GM12878 (cell line): ENCODE measurements at regions not wholly inside any gene's neighbourhood (a gene's known extent, or its start where the extent isn't known, plus 50 kb on each side); places are given as distances from the start of the nearest gene placed in this dataset.

Experiments
- ATAC-seq: fragments of 200-7000 bp; cut with Tn5 transposase; 3 replicates; pipeline ENCODE4 v1.9.1; 2020; ENCODE audit warnings: mild to moderate bottlenecking, moderate library complexity
- BruUV-seq: library from RNA; stranded (reverse); fragments of 400-500 nt; replicated peaks from 2 replicates; lab custom pipeline; 2021; lab: Mats Ljungman, UMichigan
- CTCF ChIA-PET: fragments of 300-600 bp; sonication (Branson Sonifier 250); formaldehyde crosslinking; extraction: SDS; loops from one replicate; lab custom pipeline; 2021; ENCODE audit warnings: inconsistent platforms; lab: Yijun Ruan, JAX
- POLR2A ChIA-PET: fragments of 350-600 bp; formaldehyde crosslinking; extraction: SDS; loops from one replicate; lab custom pipeline; 2021; ENCODE audit warnings: inconsistent platforms; lab: Charles Lee
- RAD21 ChIA-PET: fragments of 300-600 bp; sonication (Branson Sonifier 250); formaldehyde crosslinking; loops from one replicate; lab custom pipeline; 2023; ENCODE audit warnings: antibody characterized with exemption; ENCODE audit not compliant: unreplicated experiment; lab: Charles Lee
- SMC1A ChIA-PET: fragments of 300-600 bp; sonication (Branson Sonifier 250); formaldehyde crosslinking; loops from one replicate; lab custom pipeline; 2023; ENCODE audit not compliant: unreplicated experiment, uncharacterized antibody; lab: Charles Lee
- DNase-seq: peaks from one replicate; pipeline ENCODE4 v3.0.0-alpha.2; 2011; ENCODE audit warnings: low read depth, low spot score
- FAIRE-seq: peaks from 3 replicates; lab custom pipeline; 2011; peaks lifted over from hg19 to GRCh38; lab: Jason Lieb, UNC
- H2AFZ ChIP-seq: 2 replicates; pipeline ENCODE4 v1.6.0; 2011; ENCODE audit warnings: low read depth, low read length, control low read depth; ENCODE audit not compliant: control insufficient read depth
- H3K27ac ChIP-seq: 2 replicates; pipeline ENCODE4 v1.5.1; 2011; ENCODE audit warnings: control low read depth; ENCODE audit not compliant: control insufficient read depth, insufficient read depth
- H3K27me3 ChIP-seq, 2 experiments: replicated peaks in 1 of 2; 2 replicates each; pipeline versions ENCODE4 v1.6.0 to v1.6.1; 2011; ENCODE audit warnings: low read length in 1 of 2; ENCODE audit not compliant: control insufficient read depth in 2 of 2, insufficient read depth in 2 of 2
- H3K36me3 ChIP-seq, 2 experiments: 2 replicates each; pipeline ENCODE4 v1.5.1; 2011; ENCODE audit warnings: low read length in 1 of 2; ENCODE audit not compliant: control insufficient read depth in 2 of 2, insufficient read depth in 2 of 2
- H3K4me1 ChIP-seq: 2 replicates; pipeline ENCODE4 v1.6.1; 2011; ENCODE audit warnings: mild to moderate bottlenecking, low read length, moderate library complexity, mixed read lengths; ENCODE audit not compliant: control insufficient read depth, insufficient read depth
- H3K4me2 ChIP-seq: 2 replicates; pipeline ENCODE4 v1.6.0; 2011; ENCODE audit warnings: control low read depth; ENCODE audit not compliant: control insufficient read depth, insufficient read depth
- H3K4me3 ChIP-seq: fragments of 200-600 bp; sonication (generic); 2 replicates; pipeline ENCODE4 v1.5.1; 2016
- H3K79me2 ChIP-seq: 2 replicates; pipeline ENCODE4 v1.6.0; 2011; ENCODE audit warnings: low read length; ENCODE audit not compliant: control insufficient read depth, insufficient read depth
- H3K9ac ChIP-seq: 2 replicates; pipeline ENCODE4 v1.8.0; 2011; ENCODE audit warnings: low read length, control low read depth, mixed read lengths; ENCODE audit not compliant: control insufficient read depth, insufficient read depth
- H3K9me3 ChIP-seq: replicated peaks from 3 replicates; pipeline ENCODE4 v1.5.1; 2011; ENCODE audit warnings: mild to moderate bottlenecking, low read length; ENCODE audit not compliant: control insufficient read depth, insufficient read depth
- H4K20me1 ChIP-seq: 2 replicates; pipeline ENCODE4 v1.6.0; 2011; ENCODE audit not compliant: control insufficient read depth, insufficient read depth
- BCL11A ChIP-seq: IDR thresholded peaks from 2 replicates; pipeline ENCODE4 v1.6.1; 2011; ENCODE audit warnings: low read depth, low read length
- CEBPB ChIP-seq, 2 experiments: fragments of 150-350 bp in 1 of 2; IDR thresholded peaks; 2 replicates each; pipeline ENCODE4 v1.6.1; 2012 to 2014; ENCODE audit warnings: low read depth in 2 of 2, low read length in 2 of 2, borderline replicate concordance in 1 of 2, inconsistent platforms in 1 of 2
- CEBPZ ChIP-seq: fragments of 150-350 bp; IDR thresholded peaks from 2 replicates; pipeline ENCODE4 v1.6.1; 2016; ENCODE audit warnings: low read depth, low read length
- ESRRA ChIP-seq: IDR thresholded peaks from 2 replicates; pipeline ENCODE4 v1.6.1; 2012; ENCODE audit warnings: mild to moderate bottlenecking, low read length, improper control_type of control experiment
- EZH2 ChIP-seq: IDR thresholded peaks from 2 replicates; pipeline ENCODE4 v1.6.1; 2012; ENCODE audit warnings: low read depth, mild to moderate bottlenecking, control low read depth, inconsistent platforms, low read length, borderline replicate concordance; ENCODE audit not compliant: control insufficient read depth
- HDGF ChIP-seq: fragments of 450-650 bp; IDR thresholded peaks from 2 replicates; pipeline ENCODE4 v1.6.1; 2016; ENCODE audit warnings: antibody characterized with exemption
- IRF3 ChIP-seq: fragments of 450-650 bp; IDR thresholded peaks from 2 replicates; pipeline ENCODE4 v1.6.1; 2014; ENCODE audit warnings: mild to moderate bottlenecking
- KLF5 ChIP-seq: fragments of 450-650 bp; IDR thresholded peaks from 2 replicates; pipeline ENCODE4 v1.6.1; 2014; ENCODE audit warnings: mild to moderate bottlenecking; ENCODE audit not compliant: partially characterized antibody
- RELB ChIP-seq: fragments of 450-650 bp; IDR thresholded peaks from 2 replicates; pipeline ENCODE4 v1.6.1; 2017; ENCODE audit warnings: low read depth, mild to moderate bottlenecking, moderate library complexity
- RUNX3 ChIP-seq: IDR thresholded peaks from 2 replicates; pipeline ENCODE4 v1.6.1; 2012; ENCODE audit warnings: low read length, inconsistent platforms
- SMC3 ChIP-seq: IDR thresholded peaks from 2 replicates; pipeline ENCODE4 v1.6.1; 2011; ENCODE audit warnings: low read length, improper control_type of control experiment, borderline replicate concordance
- WGBS: methylation state at CpG from one replicate; pipeline ENCODE4 v1.1.6; 2016; ENCODE audit warnings: low lambda C conversion rate; ENCODE audit not compliant: insufficient replicate concordance, insufficient coverage; ENCODE audit errors: missing lambda C conversion rate; 5-methylcytosine and 5-hydroxymethylcytosine counted together
- in situ Hi-C: fragments of 300-500 bp; cut with MboI; formaldehyde crosslinking; loops from 9 replicates; pipeline ENCODE4 v1.14.3; 2018; ENCODE audit warnings: mixed read lengths
- intact Hi-C: fragments of 100-400 bp; cut with micrococcal nuclease; formaldehyde crosslinking; loops from one replicate; pipeline ENCODE4 v1.14.2; 2022; ENCODE audit not compliant: unreplicated experiment
- TF ChIP-seq, protein P1 (sequence below): fragments of 450-650 bp; IDR thresholded peaks from 2 replicates; pipeline ENCODE4 v1.6.1; 2017; ENCODE audit warnings: antibody characterized with exemption, mild to moderate bottlenecking, moderate library complexity
- TF ChIP-seq, protein P2 (sequence below): IDR thresholded peaks from 2 replicates; pipeline ENCODE4 v1.6.1; 2011; ENCODE audit warnings: low read depth, low read length, improper control_type of control experiment, borderline replicate concordance

DNA sequence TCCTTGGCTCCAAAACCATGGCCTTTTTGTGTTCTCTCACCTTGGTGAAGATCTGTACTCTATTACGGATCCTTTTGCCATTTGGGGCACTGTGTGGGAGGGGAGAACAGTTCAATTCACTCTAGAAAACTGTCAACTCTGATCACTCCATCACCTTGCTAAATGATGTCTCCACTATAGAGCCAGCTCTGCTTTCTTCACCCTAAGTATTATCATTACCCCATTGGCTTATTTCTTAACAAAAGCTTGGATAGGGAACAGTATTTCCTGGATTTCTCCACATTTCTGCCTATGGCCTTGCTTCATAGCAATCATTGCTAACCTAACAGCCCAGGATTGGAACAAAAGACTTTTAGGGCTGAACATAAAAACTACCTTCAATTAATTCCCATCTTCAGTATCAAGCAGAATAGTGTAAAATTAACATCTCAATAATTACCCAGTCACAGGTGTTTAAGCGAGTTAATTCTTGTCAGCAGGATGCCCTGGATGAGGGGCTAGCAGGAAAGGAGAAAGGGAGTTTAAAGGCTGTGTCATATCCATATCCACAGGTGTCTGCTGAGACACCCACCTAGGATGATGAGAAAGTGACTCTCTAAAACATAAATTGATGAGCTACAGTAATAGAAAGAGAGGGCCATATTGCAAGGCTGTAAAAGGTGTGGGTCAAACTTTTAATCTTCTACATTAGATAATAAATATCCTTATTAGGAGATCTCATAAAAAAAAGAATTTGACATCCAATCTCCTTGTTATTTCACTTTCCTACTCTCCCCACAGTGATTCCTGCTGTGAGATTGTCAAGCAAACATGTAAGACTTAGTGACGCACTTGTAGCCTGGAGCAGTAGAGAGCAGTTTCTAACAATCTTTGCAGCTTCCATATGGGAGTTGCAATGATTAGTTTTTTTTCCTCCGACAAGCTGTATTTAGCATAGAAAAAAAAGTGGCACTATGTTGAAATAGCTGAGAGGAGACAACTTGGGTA lies 589.5 kb upstream of the NXPH2 start:
- POLR2A ChIA-PET, result no interaction called here
- Histone ChIP-seq H4K20me1 (no peaks in the 10 kb centered on the region), H3K9me3 (no peaks in the 10 kb centered on the region), H3K27me3 (no peaks in the 10 kb centered on the region), H3K79me2 (no peaks in the 10 kb centered on the region), H2AFZ (no peak overlapping the region), H3K4me1 (no peaks in the 10 kb centered on the region), H3K4me3 (no peak overlapping the region), H3K9ac (no peak overlapping the region), H3K36me3 (no peaks in the 10 kb centered on the region), H3K4me2 (no peak overlapping the region), H3K27ac (no peak overlapping the region)
- no TSS peak for BruUV-seq
- WGBS, result 2% methylated on average over 4 of the region's 4 CpGs
- intact Hi-C loops (no loop called here), in situ Hi-C loops (no loop called here)
- RAD21 ChIA-PET, result no interaction called here
- no peak for ATAC-seq
- FAIRE-seq, result no peak
- no peak for DNase-seq
- CTCF ChIA-PET, result no interaction called here
- SMC1A ChIA-PET, result no interaction called here
- TF ChIP-seq CEBPZ (no peak), SMC3 (no peak), IRF3 (no peak), EZH2 (no peak), CEBPB (IDR thresholded peaks at IDR 0.05; ENCODE audit: borderline replicate concordance in 1 of 2, low read depth in 2 of 2, low read length in 2 of 2) (no peak), RUNX3 (no peak), RELB (no peak), BCL11A (no peak), KLF5 (no peak), HDGF (no peak), ESRRA (no peak)
- TF ChIP-seq, protein P1, sequence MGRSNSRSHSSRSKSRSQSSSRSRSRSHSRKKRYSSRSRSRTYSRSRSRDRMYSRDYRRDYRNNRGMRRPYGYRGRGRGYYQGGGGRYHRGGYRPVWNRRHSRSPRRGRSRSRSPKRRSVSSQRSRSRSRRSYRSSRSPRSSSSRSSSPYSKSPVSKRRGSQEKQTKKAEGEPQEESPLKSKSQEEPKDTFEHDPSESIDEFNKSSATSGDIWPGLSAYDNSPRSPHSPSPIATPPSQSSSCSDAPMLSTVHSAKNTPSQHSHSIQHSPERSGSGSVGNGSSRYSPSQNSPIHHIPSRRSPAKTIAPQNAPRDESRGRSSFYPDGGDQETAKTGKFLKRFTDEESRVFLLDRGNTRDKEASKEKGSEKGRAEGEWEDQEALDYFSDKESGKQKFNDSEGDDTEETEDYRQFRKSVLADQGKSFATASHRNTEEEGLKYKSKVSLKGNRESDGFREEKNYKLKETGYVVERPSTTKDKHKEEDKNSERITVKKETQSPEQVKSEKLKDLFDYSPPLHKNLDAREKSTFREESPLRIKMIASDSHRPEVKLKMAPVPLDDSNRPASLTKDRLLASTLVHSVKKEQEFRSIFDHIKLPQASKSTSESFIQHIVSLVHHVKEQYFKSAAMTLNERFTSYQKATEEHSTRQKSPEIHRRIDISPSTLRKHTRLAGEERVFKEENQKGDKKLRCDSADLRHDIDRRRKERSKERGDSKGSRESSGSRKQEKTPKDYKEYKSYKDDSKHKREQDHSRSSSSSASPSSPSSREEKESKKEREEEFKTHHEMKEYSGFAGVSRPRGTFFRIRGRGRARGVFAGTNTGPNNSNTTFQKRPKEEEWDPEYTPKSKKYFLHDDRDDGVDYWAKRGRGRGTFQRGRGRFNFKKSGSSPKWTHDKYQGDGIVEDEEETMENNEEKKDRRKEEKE, result no peak
- TF ChIP-seq, protein P2, sequence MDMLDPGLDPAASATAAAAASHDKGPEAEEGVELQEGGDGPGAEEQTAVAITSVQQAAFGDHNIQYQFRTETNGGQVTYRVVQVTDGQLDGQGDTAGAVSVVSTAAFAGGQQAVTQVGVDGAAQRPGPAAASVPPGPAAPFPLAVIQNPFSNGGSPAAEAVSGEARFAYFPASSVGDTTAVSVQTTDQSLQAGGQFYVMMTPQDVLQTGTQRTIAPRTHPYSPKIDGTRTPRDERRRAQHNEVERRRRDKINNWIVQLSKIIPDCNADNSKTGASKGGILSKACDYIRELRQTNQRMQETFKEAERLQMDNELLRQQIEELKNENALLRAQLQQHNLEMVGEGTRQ, result no peak
